NT2/D1 (cell line): ENCODE measurements at regions not wholly inside any gene's neighbourhood (a gene's known extent, or its start where the extent isn't known, plus 50 kb on each side); places are given as distances from the start of the nearest gene placed in this dataset.

Experiments
- YY1 ChIP-seq: IDR thresholded peaks from 2 replicates; pipeline ENCODE4 v1.6.1; 2011; ENCODE audit not compliant: insufficient read length, insufficient read depth
- ZNF274 ChIP-seq: IDR thresholded peaks from 2 replicates; pipeline ENCODE4 v1.6.1; 2011; ENCODE audit warnings: mild to moderate bottlenecking, low read depth, low read length

DNA sequence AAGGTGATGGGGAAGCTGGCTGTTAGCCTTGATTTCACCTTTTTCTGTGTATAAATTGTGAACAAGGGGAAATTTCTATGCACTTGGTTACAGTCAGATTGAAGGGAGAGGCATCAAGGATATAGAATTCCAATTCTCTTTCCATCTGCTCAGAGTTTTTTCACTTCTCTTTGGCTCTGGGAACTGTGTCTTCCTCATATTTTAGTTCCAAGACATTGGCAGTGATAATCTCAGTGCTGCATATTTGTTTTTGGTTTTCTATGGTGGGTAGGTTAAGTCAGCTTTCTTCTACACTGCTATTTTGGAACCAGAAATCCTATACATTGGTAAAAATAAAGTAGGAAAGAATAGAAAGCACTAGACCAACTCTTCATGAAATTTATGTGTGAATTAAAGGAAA lies 569.6 kb upstream of the CXADR start:
- TF ChIP-seq YY1 (no peak), ZNF274 (no peak)
